Immature natural killer cell (primary cell): ENCODE measurements at regions not wholly inside any gene's neighbourhood (a gene's known extent, or its start where the extent isn't known, plus 50 kb on each side); places are given as distances from the start of the nearest gene placed in this dataset.
"Not testable (repeated sequence)": the region's sequence is repeated elsewhere in the genome, so short reads cannot be mapped to it uniquely, and the experiment has no call there.

Experiments
- DNase-seq, 3 donors: peaks; one replicate each; pipeline ENCODE4 v3.0.0; 2022; ENCODE audit warnings: mixed read lengths in 1 of 3
- H3K27ac Mint-ChIP-seq, 6 donors: one replicate each; pipeline ENCODE4 v1.8.0; 2020; ENCODE audit warnings: mixed read lengths in 6 of 6, mild to moderate bottlenecking in 5 of 6, inconsistent platforms in 4 of 6, moderate library complexity in 3 of 6
- H3K27me3 Mint-ChIP-seq, 3 donors: one replicate each; pipeline ENCODE4 v1.8.0; 2020 to 2021; ENCODE audit warnings: low read depth in 3 of 3, mild to moderate bottlenecking in 3 of 3, mixed read lengths in 3 of 3, moderate library complexity in 3 of 3, inconsistent platforms in 1 of 3
- H3K36me3 Mint-ChIP-seq, 3 donors: one replicate each; pipeline ENCODE4 v1.8.0; 2020; ENCODE audit warnings: mixed read lengths in 3 of 3, inconsistent platforms in 2 of 3, mild to moderate bottlenecking in 2 of 3
- H3K4me1 Mint-ChIP-seq, 2 donors: one replicate each; pipeline ENCODE4 v1.8.0; 2020; ENCODE audit warnings: inconsistent platforms in 2 of 2, mild to moderate bottlenecking in 2 of 2, mixed read lengths in 2 of 2, moderate library complexity in 1 of 2
- H3K4me3 Mint-ChIP-seq, 5 donors: one replicate each; pipeline ENCODE4 v1.8.0; 2020; ENCODE audit warnings: mild to moderate bottlenecking in 5 of 5, mixed read lengths in 5 of 5, inconsistent platforms in 3 of 5, moderate library complexity in 3 of 5
- H3K9me3 Mint-ChIP-seq, 6 donors: one replicate each; pipeline ENCODE4 v1.8.0; 2020; ENCODE audit warnings: mild to moderate bottlenecking in 6 of 6, mixed read lengths in 6 of 6, inconsistent platforms in 4 of 6, moderate library complexity in 3 of 6

DNA sequence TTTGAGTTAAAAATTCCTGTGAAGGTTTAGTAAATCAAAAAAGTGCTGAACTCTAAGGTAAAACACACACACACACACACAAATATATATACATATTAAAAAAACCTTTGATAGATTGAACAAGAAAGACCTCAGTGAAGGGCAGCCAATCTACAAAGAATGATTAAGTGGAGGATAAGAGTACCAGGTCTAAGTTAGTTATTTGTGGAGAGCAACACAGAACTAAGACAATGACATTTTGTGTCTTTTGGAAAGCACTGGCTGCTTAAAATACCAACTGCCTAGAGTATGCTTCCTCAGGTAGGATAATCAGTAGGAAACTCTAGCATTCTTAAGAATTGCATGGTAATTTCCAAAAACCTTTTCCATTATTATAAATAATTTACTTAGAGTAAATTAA lies 481.4 kb upstream of the SYT4 start:
- Mint-ChIP-seq H3K9me3 (peaks cover 4 to 14% (median 9%) of the 10 kb centered on the region in 6 donors), H3K27ac (no peak overlapping the region), H3K4me3 (no peak overlapping the region), H3K36me3 (no peaks in the 10 kb centered on the region), H3K27me3 (peaks cover 0 to 4% (median 0%) of the 10 kb centered on the region in 3 donors), H3K4me1 (no peaks in the 10 kb centered on the region)
- no peak for DNase-seq

DNA sequence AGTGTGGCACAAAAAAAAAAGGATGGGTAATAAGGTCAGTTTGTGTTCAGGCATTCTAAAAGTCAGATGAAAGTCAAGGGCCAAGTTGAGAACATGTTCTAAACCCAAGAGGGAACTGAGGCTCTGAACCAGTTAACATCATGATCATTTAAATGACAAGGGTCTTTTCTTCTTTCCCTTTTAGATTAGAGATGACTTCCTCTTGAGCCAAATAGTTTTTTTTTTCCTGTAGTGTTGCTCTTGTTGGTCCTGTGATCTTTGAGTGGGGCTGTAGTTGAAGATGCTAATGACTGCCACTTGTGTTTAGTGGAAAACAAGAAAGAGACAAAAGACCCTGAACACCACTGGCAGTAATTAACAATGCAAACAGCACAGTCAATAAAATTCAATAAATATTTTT lies 482.7 kb upstream of the SYT4 start:
- H3K27ac Mint-ChIP-seq: no peak overlapping the region
- H3K4me3 Mint-ChIP-seq: no peak overlapping the region
- peaks cover 4 to 14% (median 8%) of the 10 kb centered on the region in 6 donors for H3K9me3 Mint-ChIP-seq
- no peaks in the 10 kb centered on the region for H3K4me1 Mint-ChIP-seq
- peaks cover 0 to 4% (median 0%) of the 10 kb centered on the region in 3 donors for H3K27me3 Mint-ChIP-seq
- no peaks in the 10 kb centered on the region for H3K36me3 Mint-ChIP-seq
- no peak for DNase-seq

DNA sequence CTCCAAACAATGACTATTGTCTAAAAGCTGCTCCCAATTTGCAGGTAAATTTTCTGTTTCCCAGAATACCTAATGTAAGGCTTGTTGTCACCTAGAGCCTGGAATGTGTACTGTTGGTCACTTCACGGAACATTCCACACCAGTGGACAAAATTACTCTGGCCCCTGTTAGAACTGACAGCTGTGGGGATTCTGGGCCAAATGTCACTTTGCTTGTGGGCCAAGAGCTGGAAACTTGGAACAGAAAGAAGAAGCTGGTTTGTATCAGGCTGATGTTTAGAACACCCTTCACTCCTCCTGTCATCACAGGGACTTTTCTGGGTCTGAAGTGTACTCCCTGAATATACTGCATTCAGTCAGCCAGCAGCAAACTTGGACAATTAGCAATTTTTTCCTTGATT lies 495.6 kb upstream of the SYT4 start:
- H3K9me3 Mint-ChIP-seq: peaks cover 1 to 19% (median 6%) of the 10 kb centered on the region in 6 donors
- H3K4me1 Mint-ChIP-seq: no peaks in the 10 kb centered on the region
- H3K4me3 Mint-ChIP-seq: no peak overlapping the region
- no peak overlapping the region for H3K27ac Mint-ChIP-seq
- no peak for DNase-seq
- H3K27me3 Mint-ChIP-seq: peaks cover 0 to 2% (median 0%) of the 10 kb centered on the region in 3 donors
- no peaks in the 10 kb centered on the region for H3K36me3 Mint-ChIP-seq

DNA sequence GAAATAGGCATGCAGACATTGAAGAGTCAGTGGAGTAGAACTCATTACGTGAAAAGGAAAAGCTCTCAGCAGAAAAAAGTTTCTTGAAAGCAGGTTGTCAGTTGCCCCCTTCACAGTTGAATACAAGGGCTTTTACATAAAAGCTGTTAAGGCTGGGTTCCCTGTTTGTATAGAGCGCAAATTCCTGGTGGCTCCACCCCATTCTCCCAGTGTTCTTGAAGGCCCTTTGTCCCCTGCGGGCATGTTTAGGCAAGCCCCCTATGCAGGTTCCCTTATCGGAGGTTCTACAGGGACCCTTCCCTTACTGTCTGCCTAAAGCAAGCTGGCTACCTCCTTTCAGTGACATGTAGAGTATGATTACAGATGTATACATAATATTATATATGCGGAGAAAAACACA lies 497.2 kb upstream of the SYT4 start:
- H3K4me3 Mint-ChIP-seq: no peak overlapping the region
- H3K27me3 Mint-ChIP-seq: peaks cover 0 to 2% (median 0%) of the 10 kb centered on the region in 3 donors
- no peak for DNase-seq

DNA sequence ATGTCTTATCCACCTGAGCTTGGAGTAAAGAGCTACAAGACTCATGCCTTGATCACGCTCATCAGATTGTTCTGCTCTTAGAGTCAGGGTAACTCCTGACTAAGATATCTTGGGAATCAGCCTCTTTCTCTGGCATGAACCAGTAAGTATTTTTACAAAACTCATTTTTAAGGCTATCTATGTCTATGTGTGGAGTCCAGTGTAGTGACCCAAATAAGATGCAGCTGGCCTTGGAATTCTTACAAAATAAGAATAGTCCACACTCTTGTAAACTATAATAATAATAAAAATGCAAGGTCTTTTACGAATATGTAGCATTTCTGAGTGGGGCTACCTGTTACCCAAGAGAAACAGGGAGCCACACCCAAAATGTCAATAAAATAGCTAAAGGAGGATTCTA lies 498.3 kb upstream of the SYT4 start:
- DNase-seq: no peak
- no peak overlapping the region for H3K27ac Mint-ChIP-seq
- H3K4me1 Mint-ChIP-seq: no peaks in the 10 kb centered on the region
- H3K36me3 Mint-ChIP-seq: no peaks in the 10 kb centered on the region
- H3K4me3 Mint-ChIP-seq: no peak overlapping the region
- H3K9me3 Mint-ChIP-seq: peaks cover 0 to 14% (median 2%) of the 10 kb centered on the region in 6 donors
- H3K27me3 Mint-ChIP-seq: peaks cover 0 to 2% (median 0%) of the 10 kb centered on the region in 3 donors

More for the DNA sequence above, 497.2 kb upstream of the SYT4 start:
- Mint-ChIP-seq H3K36me3 (no peaks in the 10 kb centered on the region), H3K4me1 (no peaks in the 10 kb centered on the region), H3K9me3 (peaks cover 0 to 14% (median 0%) of the 10 kb centered on the region in 6 donors), H3K27ac (no peak overlapping the region)

DNA sequence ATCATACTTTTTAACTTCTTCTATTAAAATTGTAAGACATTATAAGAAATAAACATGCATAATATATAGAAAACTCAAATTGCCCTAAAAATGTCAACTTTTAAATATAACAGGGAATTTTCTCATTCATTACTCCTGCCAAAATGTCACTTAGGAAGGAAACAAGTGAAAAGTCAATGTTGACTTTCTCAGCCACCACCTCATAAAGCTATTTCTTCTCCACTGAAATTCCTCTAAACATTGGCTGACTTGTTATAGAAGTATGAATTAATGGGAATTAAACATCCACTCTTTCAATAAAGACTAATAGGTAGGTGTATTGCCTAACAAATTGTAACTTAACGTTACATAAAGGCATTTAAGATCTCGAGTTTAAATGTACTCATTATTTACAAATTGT lies 499.7 kb upstream of the SYT4 start:
- H3K4me3 Mint-ChIP-seq: no peak overlapping the region
- H3K36me3 Mint-ChIP-seq: no peaks in the 10 kb centered on the region
- H3K27me3 Mint-ChIP-seq: peaks cover 0 to 2% (median 0%) of the 10 kb centered on the region in 3 donors
- no peaks in the 10 kb centered on the region for H3K4me1 Mint-ChIP-seq
- H3K27ac Mint-ChIP-seq: no peak overlapping the region
- peaks cover 0 to 14% (median 2%) of the 10 kb centered on the region in 6 donors for H3K9me3 Mint-ChIP-seq
- no peak for DNase-seq

DNA sequence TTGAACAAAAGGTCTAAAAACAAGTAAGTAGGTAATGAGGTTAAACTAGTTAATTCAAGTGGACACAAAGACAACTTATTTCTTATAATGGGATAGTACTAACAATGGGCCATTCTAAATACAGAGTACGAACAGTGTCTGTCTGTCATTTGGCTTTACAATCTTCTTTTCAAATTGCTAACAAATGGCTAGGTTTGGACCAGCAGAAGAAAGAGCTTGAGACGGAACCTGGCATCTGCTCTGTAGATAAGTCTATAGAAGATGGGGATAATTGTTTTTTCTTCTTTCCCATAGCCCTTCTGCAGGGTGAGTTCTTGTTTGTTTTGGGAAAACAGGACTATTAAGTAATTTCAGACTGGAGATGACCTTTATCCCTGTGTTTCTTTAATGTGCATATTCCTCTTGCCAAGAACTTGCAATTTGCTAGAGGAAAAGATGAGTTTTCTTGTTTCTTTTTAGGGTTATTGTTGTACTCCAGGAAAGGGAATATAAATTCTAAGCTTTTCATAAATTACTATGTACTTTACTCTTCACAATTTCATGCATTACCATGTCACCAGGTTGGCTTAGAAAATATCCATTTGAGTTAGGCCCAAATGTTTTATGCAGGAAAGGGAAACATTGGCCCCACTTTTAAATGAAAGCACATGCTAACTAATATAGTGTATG lies 500.5 kb upstream of the SYT4 start:
- H3K27me3 Mint-ChIP-seq: peaks cover 0 to 2% (median 0%) of the 10 kb centered on the region in 3 donors
- no peaks in the 10 kb centered on the region for H3K4me1 Mint-ChIP-seq
- DNase-seq: no peak
- no peak overlapping the region for H3K27ac Mint-ChIP-seq
- H3K4me3 Mint-ChIP-seq: no peak overlapping the region
- peaks cover 0 to 14% (median 2%) of the 10 kb centered on the region in 6 donors for H3K9me3 Mint-ChIP-seq
- no peaks in the 10 kb centered on the region for H3K36me3 Mint-ChIP-seq

DNA sequence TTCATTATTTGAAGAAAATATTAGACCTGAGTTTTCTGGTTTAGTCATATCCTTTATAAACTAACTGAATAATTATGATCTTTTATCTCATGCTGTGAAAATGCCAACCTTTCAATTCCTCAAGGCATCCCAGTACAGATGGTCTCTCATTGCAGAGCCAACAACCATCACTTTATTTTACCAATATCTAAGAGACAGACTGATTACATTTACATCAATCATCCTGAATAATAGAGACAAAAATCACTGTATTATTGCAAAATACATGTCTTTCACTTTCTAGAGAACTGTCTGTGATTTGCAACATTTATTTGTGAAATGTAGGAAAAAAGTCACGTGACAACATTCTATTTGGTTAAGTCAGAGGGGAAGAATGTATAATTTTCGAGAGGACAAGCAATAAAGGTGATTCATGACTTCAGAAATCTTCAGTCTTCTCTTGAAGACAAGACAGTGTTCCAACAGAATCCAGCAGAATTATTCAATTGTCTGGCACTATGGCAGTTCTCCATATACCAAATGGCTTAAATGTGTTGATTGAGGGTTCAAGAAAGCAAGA lies 503.6 kb upstream of the SYT4 start:
- H3K9me3 Mint-ChIP-seq: peaks cover 0 to 14% (median 4%) of the 10 kb centered on the region in 6 donors
- no peak for DNase-seq
- H3K27me3 Mint-ChIP-seq: peaks cover 0 to 4% (median 0%) of the 10 kb centered on the region in 3 donors
- H3K27ac Mint-ChIP-seq: no peak overlapping the region
- H3K4me3 Mint-ChIP-seq: no peak overlapping the region
- H3K36me3 Mint-ChIP-seq: no peaks in the 10 kb centered on the region
- H3K4me1 Mint-ChIP-seq: no peaks in the 10 kb centered on the region

DNA sequence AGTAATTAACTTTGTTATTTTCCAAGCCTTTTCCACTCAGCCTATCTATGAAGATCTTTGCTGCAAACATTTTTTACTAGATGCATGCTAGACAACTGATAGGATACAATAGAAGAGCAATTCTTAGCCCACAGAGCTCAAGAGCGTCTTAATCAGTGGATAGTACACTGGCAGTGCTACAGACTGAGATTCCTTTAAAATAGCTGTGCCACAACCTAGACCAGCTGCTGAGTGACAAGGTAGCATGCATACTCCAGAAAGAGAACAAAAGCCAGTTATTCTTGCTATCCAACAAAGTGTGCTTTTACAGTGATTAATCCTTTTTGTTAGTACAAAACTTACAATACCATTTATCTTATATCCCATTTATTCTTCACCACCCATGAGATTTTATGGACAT lies 507.9 kb upstream of the SYT4 start:
- peaks cover 0 to 3% (median 1%) of the 10 kb centered on the region in 3 donors for H3K27me3 Mint-ChIP-seq
- no peaks in the 10 kb centered on the region for H3K36me3 Mint-ChIP-seq
- no peak for DNase-seq
- H3K4me1 Mint-ChIP-seq: no peaks in the 10 kb centered on the region
- peaks cover 0 to 5% (median 2%) of the 10 kb centered on the region in 6 donors for H3K9me3 Mint-ChIP-seq
- H3K4me3 Mint-ChIP-seq: no peak overlapping the region
- H3K27ac Mint-ChIP-seq: no peak overlapping the region

DNA sequence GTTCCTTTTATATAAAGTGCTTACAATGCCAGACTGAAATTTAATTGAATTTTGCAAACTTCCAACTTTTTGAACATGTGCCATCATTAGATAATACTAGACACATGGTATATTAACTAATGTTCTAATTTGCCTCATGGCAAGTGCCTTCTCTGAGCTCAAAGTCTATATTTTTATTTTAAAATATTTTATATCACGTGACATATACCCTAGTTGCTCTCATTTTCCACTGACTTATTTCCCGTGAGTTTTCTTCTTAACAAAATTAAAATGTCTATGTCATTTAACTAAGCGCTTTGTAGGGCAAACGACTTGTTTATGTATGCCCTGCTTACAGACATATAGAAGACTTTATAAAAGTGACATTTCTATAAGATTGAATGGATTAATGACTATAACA lies 509.6 kb upstream of the SYT4 start:
- DNase-seq: no peak
- H3K4me1 Mint-ChIP-seq: no peaks in the 10 kb centered on the region
- H3K36me3 Mint-ChIP-seq: no peaks in the 10 kb centered on the region
- no peak overlapping the region for H3K4me3 Mint-ChIP-seq
- peaks cover 0 to 3% (median 1%) of the 10 kb centered on the region in 3 donors for H3K27me3 Mint-ChIP-seq
- no peak overlapping the region for H3K27ac Mint-ChIP-seq
- H3K9me3 Mint-ChIP-seq: peaks cover 0 to 5% (median 3%) of the 10 kb centered on the region in 6 donors

DNA sequence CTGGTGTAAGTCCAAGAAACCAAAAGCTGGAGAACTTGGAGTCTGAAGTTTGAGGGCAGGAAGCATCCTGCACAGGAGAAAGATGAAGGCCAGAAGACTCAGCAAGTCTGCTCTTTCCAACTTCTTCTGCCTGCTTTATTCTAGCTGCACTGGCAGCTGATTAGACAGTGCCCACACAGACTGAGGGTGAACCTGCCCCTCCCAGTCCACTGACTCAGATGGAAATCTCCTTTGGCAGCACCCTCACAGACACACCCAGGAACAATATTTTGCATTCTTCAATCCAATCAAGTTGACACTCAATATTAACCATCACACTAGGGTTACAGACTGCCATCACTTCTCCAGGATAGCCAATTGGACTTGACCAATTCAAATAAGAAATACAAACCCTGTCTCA lies 510.4 kb upstream of the SYT4 start:
- H3K27me3 Mint-ChIP-seq, H3K4me3 Mint-ChIP-seq, H3K27ac Mint-ChIP-seq, DNase-seq, H3K36me3 Mint-ChIP-seq, H3K9me3 Mint-ChIP-seq, H3K4me1 Mint-ChIP-seq: not testable (repeated sequence)

DNA sequence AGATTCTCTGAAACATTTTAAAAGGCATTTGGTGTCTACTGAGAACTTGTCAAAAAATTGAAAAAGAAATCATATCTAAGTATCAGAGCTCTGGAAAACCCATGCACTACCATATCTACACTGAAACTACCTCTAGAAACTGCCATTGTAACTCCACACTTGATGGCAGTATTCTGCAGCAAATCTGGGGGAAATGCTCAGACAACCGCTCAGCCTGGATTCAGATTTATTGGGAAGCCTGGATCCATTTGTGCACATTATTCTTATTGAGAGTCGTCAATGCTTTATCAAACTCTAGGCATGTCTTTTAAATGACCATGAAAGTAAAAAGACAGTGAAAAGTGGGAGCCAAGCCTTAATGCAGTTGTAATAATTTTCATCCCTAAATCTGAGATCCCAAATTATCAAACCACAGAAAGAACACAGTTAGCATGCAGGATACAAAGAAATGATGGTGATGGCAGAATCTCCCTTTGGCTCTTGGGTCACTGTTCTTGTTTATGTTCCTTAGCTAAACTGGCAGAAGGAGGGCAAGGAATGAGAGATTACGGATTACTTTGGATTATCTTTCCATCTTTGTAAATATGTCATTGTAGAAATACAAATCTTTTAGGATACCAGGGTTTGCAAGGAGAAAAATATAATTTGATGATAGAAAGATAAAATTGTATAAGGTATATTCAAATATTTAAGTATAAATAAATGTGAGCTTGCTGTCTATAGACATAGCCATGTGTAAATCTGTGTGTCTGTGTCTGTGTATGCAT lies 512.1 kb upstream of the SYT4 start:
- Mint-ChIP-seq H3K27me3 (peaks cover 0 to 2% (median 1%) of the 10 kb centered on the region in 3 donors), H3K9me3 (peaks cover 0 to 3% (median 0%) of the 10 kb centered on the region in 6 donors), H3K36me3 (no peaks in the 10 kb centered on the region), H3K27ac (no peak overlapping the region), H3K4me3 (no peak overlapping the region), H3K4me1 (no peaks in the 10 kb centered on the region)
- no peak for DNase-seq

DNA sequence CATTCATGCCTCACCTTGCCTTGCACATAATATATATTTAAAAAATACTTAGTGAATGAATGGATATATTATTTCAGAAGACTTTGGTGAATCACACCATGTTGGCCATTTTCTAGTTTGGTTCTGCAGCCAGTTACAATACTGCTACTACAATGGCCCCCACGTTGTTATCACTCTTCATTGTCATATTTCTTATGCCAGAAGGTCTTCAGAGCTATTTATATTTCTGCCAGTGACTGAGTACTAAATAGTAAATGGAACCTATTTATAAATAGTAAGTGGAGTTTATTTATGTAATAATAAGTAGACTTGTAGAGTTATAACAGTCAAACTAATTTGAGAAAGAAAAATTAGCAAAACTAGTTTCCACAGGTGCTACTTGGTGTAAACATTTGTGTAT lies 516.6 kb upstream of the SYT4 start:
- Mint-ChIP-seq H3K27ac (no peak overlapping the region), H3K36me3 (no peaks in the 10 kb centered on the region), H3K4me3 (no peak overlapping the region), H3K4me1 (no peaks in the 10 kb centered on the region), H3K9me3 (peaks cover 0 to 2% (median 0%) of the 10 kb centered on the region in 6 donors), H3K27me3 (no peaks in the 10 kb centered on the region)
- no peak for DNase-seq

DNA sequence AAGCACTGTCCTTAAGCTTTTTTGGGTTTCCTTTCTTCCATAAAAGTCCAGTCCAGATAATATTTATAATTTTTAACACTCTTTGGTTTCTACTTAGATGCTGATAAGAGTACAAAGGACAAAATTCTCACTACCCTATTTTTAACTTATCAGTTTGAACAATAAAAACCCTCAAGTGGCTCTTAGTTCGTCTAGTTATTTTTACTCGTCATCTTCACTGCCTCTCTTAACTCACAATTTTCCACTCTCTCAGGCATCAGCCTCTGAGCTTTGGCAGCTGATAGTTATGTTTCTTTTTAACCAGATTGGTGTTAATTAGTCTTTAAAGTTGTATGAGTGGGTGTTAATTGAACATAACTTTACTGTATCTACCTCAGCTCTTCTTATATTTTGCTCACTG lies 517.1 kb upstream of the SYT4 start:
- H3K27ac Mint-ChIP-seq: no peak overlapping the region
- no peaks in the 10 kb centered on the region for H3K27me3 Mint-ChIP-seq
- no peak overlapping the region for H3K4me3 Mint-ChIP-seq
- H3K4me1 Mint-ChIP-seq: no peaks in the 10 kb centered on the region
- H3K36me3 Mint-ChIP-seq: no peaks in the 10 kb centered on the region
- no peak for DNase-seq
- H3K9me3 Mint-ChIP-seq: peaks cover 0 to 2% (median 0%) of the 10 kb centered on the region in 6 donors
